HG03025 (cell line): ENCODE measurements at regions not wholly inside any gene's neighbourhood (a gene's known extent, or its start where the extent isn't known, plus 50 kb on each side); places are given as distances from the start of the nearest gene placed in this dataset.
"Not testable (repeated sequence)": the region's sequence is repeated elsewhere in the genome, so short reads cannot be mapped to it uniquely, and the experiment has no call there.

Source experiments
- ATAC-seq: cut with Tn5 transposase; IDR thresholded peaks from one replicate; pipeline ENCODE4 v1.9.1; 2021; ENCODE audit warnings: mild to moderate bottlenecking, moderate library complexity; ENCODE audit not compliant: unreplicated experiment, low FRiP score

- ATAC-seq = no peak
These were observed 560.8 kb downstream of the CD109 start for GRCh38 chr6:74256781-74257180.

GRCh38 chr6:74256381-74256780, 560.4 kb downstream of the CD109 start:
- ATAC-seq = no peak

- ATAC-seq = not testable (repeated sequence)
These were observed 559.0 kb downstream of the CD109 start for GRCh38 chr6:74255007-74255406.

- ATAC-seq = not testable (repeated sequence)
These were observed 558.1 kb downstream of the CD109 start for GRCh38 chr6:74254147-74254546.

- no peak for ATAC-seq
These were observed 557.3 kb downstream of the CD109 start for GRCh38 chr6:74253261-74253660.

- ATAC-seq = no peak
These were observed 554.3 kb downstream of the CD109 start for GRCh38 chr6:74250161-74250818.

- ATAC-seq = no peak
These were observed 553.7 kb downstream of the CD109 start for GRCh38 chr6:74249658-74250057.

GRCh38 chr6:74248966-74249365, 553.0 kb downstream of the CD109 start:
- ATAC-seq = no peak

- no peak for ATAC-seq
These were observed 526.8 kb downstream of the CD109 start for GRCh38 chr6:74222768-74223333.

- ATAC-seq = no peak
These were observed 518.0 kb downstream of the CD109 start for GRCh38 chr6:74213995-74214394.

- ATAC-seq = no peak
These were observed 512.2 kb downstream of the CD109 start for GRCh38 chr6:74208239-74208638.

GRCh38 chr6:74199215-74199915, 503.4 kb downstream of the CD109 start:
- no peak for ATAC-seq

- no peak for ATAC-seq
These were observed 501.3 kb downstream of the CD109 start for GRCh38 chr6:74197310-74197709.

GRCh38 chr6:74187811-74188210, 491.8 kb downstream of the CD109 start:
- ATAC-seq = no peak

GRCh38 chr6:74182992-74183391, 487.0 kb downstream of the CD109 start:
- ATAC-seq = no peak

- ATAC-seq = no peak
These were observed 485.5 kb downstream of the CD109 start for GRCh38 chr6:74181471-74181870.

GRCh38 chr6:74177506-74177905, 481.5 kb downstream of the CD109 start:
- ATAC-seq = no peak

GRCh38 chr6:74170550-74170949, 474.5 kb downstream of the CD109 start:
- not testable (repeated sequence) for ATAC-seq

- no peak for ATAC-seq
These were observed 474.1 kb downstream of the CD109 start for GRCh38 chr6:74170118-74170517.

GRCh38 chr6:74167976-74168375, 472.0 kb downstream of the CD109 start:
- ATAC-seq = no peak

- no peak for ATAC-seq
These were observed 471.5 kb downstream of the CD109 start for GRCh38 chr6:74167511-74167910.

- no peak for ATAC-seq
These were observed 470.8 kb downstream of the CD109 start for GRCh38 chr6:74166849-74167248.
